GM18507 (cell line): ENCODE measurements at regions not wholly inside any gene's neighbourhood (a gene's known extent, or its start where the extent isn't known, plus 50 kb on each side); places are given as distances from the start of the nearest gene placed in this dataset.

ENCODE experiments used
- DNase-seq: peaks from one replicate; pipeline ENCODE4 v3.0.0; 2011; ENCODE audit warnings: low read depth; ENCODE audit not compliant: insufficient read length; ENCODE audit errors: extremely low spot score
- FAIRE-seq: peaks from 2 replicates; lab custom pipeline; 2011; peaks lifted over from hg19 to GRCh38; lab: Jason Lieb, UNC

- no peak for DNase-seq
- no peak for FAIRE-seq
Measured at GRCh38 chr1:59092126-59092525, 204.8 kb upstream of the FGGY start.

GRCh38 chr1:59094001-59094400 is 202.9 kb upstream of the FGGY start:
- FAIRE-seq: no peak
- DNase-seq: no peak

- DNase-seq: no peak
- no peak for FAIRE-seq
Measured at GRCh38 chr1:59096501-59096900, 200.4 kb upstream of the FGGY start.

DNA sequence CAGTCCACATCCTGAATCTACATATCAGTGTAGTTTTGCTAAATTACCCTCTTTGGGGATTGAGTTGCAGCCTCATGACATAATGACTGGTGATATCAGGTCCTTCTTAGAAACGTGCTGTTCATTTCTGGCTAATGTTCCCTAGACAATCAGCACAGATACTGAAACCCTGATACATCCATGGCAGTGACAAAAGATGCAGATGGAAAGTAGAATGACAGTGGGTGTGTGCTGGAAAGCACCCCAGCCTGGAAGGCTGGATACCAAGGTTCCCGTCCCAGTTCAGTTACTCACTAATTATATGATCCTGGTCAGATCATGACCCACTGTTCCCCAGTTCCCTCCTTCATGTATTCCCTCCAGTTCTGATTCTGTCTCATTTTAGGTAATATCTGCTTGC is 198.2 kb upstream of the FGGY start:
- FAIRE-seq (no peak), DNase-seq (no peak)

- FAIRE-seq (no peak), DNase-seq (no peak)
Measured at GRCh38 chr1:59100708-59101374, 196.1 kb upstream of the FGGY start.

DNA sequence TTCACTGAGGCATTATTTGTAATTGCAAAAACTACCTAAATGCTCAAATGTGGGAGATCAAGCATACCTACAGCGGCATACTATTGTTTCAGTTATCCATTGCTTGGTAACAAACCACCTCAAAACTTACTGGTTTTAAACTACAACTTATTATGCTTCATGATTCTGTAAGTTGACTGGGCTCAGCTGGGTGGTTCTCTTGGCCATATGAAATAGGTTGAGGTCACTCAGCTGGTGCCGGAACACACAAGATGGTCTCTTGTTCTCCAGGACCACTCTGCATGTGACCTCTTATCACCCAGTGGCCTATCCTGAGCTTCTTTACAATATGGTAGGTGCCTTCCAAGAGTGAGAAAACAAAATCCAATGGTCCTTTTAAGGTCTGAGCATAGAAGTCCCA is 195.4 kb upstream of the FGGY start:
- no peak for FAIRE-seq

DNA sequence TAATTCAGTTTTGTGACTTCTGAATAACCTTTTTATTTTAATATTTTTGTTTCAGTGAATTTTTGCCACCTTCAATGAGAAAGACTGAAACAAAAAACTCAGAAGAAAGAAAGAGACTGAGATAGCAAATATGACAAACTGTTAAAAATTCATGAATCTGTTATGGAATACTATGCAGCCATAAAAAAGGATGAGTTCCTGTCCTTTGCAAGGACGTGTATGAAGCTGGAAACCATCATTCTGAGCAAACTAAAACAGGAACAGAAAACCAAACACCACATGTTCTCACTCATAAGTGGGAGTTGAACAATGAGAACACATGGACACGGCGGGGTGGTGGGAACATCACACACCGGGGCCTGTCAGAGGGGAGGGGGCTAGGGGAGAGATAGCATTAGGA is 193.4 kb upstream of the FGGY start:
- FAIRE-seq: no peak

More for the DNA sequence above, 195.4 kb upstream of the FGGY start:
- DNase-seq: no peak

DNA sequence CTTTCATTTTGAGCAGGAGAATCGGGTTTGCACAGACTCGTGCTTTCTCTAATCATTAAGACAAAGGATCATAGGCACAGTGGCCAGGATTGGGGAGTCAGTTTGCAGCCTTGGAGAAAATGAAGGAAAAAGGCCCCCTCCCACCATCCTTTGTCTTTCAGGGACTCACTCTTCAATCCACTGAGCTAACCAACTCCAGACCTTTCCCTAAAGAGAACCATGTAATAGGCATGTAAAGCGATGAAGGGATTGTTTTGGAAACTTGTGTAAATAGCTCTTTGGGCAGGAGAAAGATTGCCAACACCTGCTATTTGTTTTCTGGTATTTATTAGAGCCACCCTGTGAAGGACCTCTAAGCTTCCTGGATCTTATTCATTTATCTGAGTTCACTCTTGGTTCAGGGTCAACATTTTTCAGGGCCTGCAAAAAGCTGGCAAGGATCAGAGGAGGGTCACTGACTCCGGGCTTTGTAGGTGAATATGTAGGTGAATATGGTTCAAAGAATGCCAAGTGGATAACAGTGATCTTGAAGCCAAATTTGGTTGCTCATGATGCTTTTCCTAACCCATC is 192.6 kb upstream of the FGGY start:
- no peak for DNase-seq
- FAIRE-seq: no peak

More for the DNA sequence above, 193.4 kb upstream of the FGGY start:
- DNase-seq: no peak

GRCh38 chr1:59105548-59106507 is 191.1 kb upstream of the FGGY start:
- no peak for FAIRE-seq
- DNase-seq: no peak

DNA sequence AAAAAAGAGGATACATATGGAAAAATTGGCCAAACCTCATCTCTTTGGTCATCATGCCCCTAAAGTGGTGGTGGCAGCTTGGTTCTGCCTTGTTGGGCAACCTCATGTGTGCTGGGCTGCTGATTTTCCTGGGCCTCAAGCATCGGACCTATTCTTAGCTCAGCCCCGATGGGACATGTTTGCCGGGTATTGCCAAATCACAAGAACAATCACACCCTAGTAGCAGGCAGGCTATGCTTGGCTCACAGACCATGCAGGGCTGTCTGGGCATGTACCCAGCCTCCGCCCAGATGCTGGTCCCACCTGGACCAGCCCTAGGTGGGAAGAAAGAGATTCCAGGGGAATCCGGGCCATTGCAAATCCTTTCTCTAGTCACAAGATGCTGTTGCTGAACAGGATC is 189.4 kb upstream of the FGGY start:
- DNase-seq (no peak), FAIRE-seq (no peak)

DNA sequence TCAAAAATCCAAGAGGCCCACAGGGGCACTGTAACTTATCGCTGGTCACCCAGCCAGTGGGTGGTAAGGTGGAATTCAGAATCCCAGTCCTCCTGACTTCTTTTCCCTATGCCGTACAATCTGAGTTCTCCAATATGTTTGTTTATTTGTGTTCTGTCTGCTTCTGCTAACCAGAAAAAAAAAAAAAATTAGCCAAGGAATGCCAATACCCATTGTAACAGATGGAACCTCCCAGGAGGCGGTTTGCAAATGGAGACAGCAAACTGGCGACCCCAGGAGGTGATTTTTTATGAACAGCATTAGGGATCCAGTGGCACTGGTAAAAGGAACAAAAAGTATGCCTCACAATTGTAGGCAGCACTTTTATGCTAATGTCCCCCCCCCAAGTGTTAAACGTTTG is 189.0 kb upstream of the FGGY start:
- DNase-seq: no peak
- no peak for FAIRE-seq

GRCh38 chr1:59108481-59109317 is 188.2 kb upstream of the FGGY start:
- FAIRE-seq (no peak), DNase-seq (no peak)

DNA sequence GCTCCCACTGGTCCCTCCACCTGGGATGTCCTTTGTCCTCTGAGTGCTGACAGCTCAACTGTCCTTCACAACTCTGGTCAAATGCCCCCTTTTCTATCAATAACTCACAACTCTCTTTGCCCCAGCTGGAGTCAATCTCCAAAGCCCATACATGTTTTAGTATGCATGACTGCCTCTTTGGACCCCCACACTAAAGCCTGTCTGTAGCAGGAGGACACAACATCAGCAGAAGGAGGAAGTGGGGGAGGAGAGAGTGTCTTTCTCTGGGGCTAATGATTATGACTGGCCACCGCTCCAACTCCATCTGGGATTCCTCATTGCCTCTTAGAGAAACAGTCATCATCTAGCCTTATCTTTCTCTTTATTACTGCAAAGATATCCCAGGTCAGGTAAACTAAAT is 186.6 kb upstream of the FGGY start:
- no peak for DNase-seq
- FAIRE-seq: no peak

DNA sequence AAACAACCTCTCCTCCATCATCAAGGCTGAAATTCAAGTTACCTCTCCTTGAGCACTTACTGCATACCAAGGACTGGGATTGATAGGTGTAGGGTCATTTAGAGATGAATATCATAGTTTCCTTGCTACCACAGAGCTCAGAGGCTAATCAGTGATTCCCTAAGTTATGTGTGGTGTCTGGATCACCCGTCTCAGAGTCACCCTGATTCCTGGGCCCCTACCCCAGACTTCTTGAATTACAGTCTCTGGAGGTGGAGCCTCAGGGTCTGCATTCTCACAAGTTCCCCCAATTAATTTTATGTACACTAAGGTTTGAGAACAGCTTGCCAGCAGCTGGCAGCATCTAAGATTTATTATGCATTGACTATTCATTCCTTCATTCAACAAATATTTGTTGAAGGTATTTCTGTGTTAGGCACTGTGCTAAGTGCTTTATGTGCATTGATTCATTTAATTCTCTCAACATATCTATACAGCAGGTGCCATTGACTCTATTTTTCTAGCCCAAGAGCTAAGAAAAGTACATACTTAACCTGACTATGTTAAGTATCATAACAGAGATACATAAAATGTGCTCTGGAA is 182.9 kb upstream of the FGGY start:
- no peak for FAIRE-seq
- DNase-seq: no peak

GRCh38 chr1:59115865-59116264 is 181.0 kb upstream of the FGGY start:
- FAIRE-seq (no peak), DNase-seq (no peak)

DNA sequence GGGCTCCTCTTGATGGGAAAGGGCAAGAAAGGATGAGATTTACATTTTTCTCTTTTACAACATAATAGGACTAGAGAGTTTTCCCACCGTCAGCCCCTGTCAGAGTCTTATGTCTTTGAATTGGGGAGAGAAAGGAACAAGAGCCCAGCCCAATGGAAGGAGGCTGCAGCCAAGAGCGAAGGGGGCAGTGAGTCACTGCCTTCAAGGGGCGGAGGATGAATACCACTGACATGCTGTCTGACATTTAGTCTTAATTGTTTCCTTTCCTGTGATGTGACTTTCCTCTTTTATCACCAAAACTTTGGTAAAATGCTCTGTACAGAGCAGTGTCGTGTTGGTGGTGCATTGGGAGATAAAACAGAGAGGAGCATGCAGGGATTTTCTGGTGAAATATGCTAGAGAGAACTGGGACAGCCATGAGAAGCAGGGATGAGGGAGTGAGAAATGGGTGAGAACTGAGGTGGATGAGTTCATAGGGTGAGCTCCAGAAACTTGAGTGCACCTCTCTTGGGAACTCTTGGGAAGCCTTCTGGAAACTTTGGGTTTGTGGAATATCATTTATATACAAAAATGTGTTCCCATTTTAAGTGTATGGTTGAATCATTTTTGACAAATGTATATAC is 179.9 kb upstream of the FGGY start:
- FAIRE-seq: no peak

DNA sequence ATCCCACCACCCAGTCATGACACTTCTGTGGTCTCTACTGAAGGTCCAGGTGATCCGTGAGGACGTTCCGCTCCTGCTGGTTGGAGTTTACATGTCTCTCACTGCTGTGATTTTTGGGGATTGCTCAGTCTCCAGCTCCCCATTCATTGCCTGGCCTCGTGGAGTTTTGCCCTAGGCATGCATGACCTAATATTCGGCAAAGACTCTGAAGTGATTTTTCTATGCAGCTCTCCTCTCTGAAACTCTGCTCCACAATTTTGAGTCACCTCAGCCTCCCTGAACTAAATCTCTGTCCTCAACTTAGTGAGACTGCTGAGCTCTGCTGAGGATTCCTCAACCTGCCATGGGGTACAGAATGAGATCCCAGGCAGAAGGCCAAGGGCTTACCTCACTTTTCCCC is 174.4 kb upstream of the FGGY start:
- DNase-seq: no peak
- FAIRE-seq: no peak

More for the DNA sequence above, 179.9 kb upstream of the FGGY start:
- DNase-seq: no peak

GRCh38 chr1:59123081-59123681 is 173.7 kb upstream of the FGGY start:
- FAIRE-seq: no peak
- DNase-seq: no peak

- no peak for DNase-seq
- FAIRE-seq: peak; percentile 5
Measured at GRCh38 chr1:59124166-59124565, 172.7 kb upstream of the FGGY start.
